SJSA1 (cell line): ENCODE measurements at regions not wholly inside any gene's neighbourhood (a gene's known extent, or its start where the extent isn't known, plus 50 kb on each side); places are given as distances from the start of the nearest gene placed in this dataset.
"Not testable (repeated sequence)": the region's sequence is repeated elsewhere in the genome, so short reads cannot be mapped to it uniquely, and the experiment has no call there.

Source experiments
- DNase-seq, 2 experiments: peaks; one replicate each; pipeline ENCODE4 v3.0.0-alpha.2; 2015 to 2020; ENCODE audit warnings: low spot score in 2 of 2, low read depth in 1 of 2
- H3K27ac ChIP-seq: fragments of 250-450 bp; sonication (Bioruptor Pico); 2 replicates; pipeline ENCODE4 v1.5.1; 2020; ENCODE audit warnings: mild to moderate bottlenecking, moderate library complexity
- H3K27me3 ChIP-seq: fragments of 250-450 bp; sonication (Bioruptor Pico); replicated peaks from 2 replicates; pipeline ENCODE4 v1.5.1; 2020; ENCODE audit warnings: mild to moderate bottlenecking, moderate library complexity
- H3K36me3 ChIP-seq: fragments of 250-450 bp; sonication (Bioruptor Pico); 2 replicates; pipeline ENCODE4 v1.5.1; 2020; ENCODE audit warnings: mild to moderate bottlenecking
- H3K4me1 ChIP-seq: fragments of 250-450 bp; sonication (Bioruptor Pico); replicated peaks from 2 replicates; pipeline ENCODE4 v1.6.1; 2021; ENCODE audit warnings: mild to moderate bottlenecking
- H3K4me3 ChIP-seq: fragments of 250-450 bp; sonication (Bioruptor Pico); 2 replicates; pipeline ENCODE4 v1.5.1; 2020; ENCODE audit warnings: mild to moderate bottlenecking
- H3K9me3 ChIP-seq: fragments of 250-450 bp; sonication (Bioruptor Pico); replicated peaks from 2 replicates; pipeline ENCODE4 v1.5.1; 2020; ENCODE audit warnings: mild to moderate bottlenecking

DNA sequence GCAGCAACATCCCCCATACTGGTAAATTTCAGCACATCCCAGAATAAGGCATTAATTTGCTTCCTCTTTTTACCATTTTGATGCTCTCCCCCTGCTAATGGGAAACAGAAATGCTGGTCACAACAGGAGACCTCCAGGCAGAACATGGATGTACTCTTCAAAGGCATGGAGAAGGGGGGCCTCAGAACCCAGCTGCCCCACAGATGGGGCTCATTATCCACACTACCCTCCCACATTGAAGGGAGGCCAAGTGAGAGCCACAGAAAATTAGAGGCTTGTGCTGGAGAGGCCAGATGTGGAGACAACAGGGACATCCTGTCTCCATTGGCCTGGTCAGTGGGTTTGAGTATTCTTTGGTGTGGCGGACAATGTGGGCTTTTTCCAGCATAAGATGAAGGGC, 150.1 kb upstream of the CDH11 start:
- no peaks in the 10 kb centered on the region for H3K9me3 ChIP-seq
- H3K27me3 ChIP-seq: no peaks in the 10 kb centered on the region
- no peak overlapping the region for H3K4me3 ChIP-seq
- H3K27ac ChIP-seq: no peak overlapping the region
- no peaks in the 10 kb centered on the region for H3K4me1 ChIP-seq
- no peak for DNase-seq
- H3K36me3 ChIP-seq: no peaks in the 10 kb centered on the region

DNA sequence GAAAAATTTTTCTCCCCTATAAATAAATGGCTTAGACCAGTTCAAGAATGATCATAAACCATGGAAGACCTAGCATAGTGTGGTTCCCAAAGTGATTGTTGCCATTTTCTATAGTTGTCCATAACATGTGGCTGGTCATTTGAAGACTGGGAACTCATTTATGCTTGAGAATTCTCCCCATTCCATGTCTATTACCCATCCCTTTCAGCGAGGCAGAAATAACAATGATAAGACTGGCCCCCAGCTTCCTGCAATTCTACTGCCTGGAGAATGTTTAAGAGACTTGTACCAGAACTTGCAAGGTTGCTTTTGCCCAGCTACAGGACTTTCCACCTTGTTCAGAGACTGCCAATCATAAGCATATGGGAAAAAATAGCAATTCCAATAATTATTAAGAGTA, 146.5 kb upstream of the CDH11 start:
- H3K27ac ChIP-seq: no peak overlapping the region
- H3K4me1 ChIP-seq: no peaks in the 10 kb centered on the region
- no peak for DNase-seq
- H3K4me3 ChIP-seq: no peak overlapping the region
- no peaks in the 10 kb centered on the region for H3K9me3 ChIP-seq
- H3K36me3 ChIP-seq: no peaks in the 10 kb centered on the region
- 0 out of 2 replicates have a peak, but pooled peaks cover 2% of the 10 kb centered on the region for H3K27me3 ChIP-seq

DNA sequence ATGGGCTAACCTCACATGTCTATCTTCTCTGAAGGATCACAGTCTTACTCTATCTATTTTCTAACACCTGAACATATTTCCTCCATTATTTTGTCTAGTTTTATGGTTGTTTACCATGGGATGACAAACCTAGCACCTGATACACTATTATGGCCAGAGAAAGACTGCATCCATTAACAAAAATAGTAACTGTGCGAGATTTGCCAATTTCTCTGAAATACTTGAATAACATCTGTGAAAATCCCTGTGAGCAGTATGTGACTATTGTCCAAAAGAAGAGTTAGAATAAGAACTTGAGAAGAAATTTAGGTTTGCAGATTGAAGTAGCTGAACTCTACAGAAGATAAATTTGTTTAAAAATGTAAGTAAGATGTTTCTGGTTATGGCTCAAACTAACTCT, 142.0 kb upstream of the CDH11 start:
- Histone ChIP-seq H3K4me3 (no peak overlapping the region), H3K27me3 (peaks cover 2% of the 10 kb centered on the region; the same call in 1 of the 2 replicates), H3K36me3 (no peaks in the 10 kb centered on the region), H3K9me3 (no peaks in the 10 kb centered on the region), H3K27ac (no peak overlapping the region), H3K4me1 (no peaks in the 10 kb centered on the region)
- no peak for DNase-seq

DNA sequence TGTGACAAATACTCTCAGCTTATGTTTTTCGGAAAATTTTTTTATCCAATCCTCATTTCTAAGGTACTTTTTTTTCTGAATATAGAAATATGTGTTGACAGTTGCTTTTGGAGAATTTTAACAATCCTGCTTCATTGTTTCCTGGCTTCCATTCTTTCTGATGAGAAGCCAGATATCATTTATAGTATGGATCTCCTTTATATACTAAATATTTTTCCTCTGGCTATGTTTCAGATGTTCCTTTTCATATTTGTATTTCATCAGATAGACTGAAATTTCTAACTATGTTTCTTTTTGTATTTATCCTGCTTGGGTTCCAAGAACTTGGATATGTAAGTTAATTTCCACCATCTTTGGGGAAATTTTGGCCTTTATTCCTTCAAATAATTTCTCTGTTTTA, 138.9 kb upstream of the CDH11 start:
- H3K27ac ChIP-seq: no peak overlapping the region
- H3K36me3 ChIP-seq: no peaks in the 10 kb centered on the region
- H3K4me3 ChIP-seq: no peak overlapping the region
- H3K4me1 ChIP-seq: no peaks in the 10 kb centered on the region
- H3K9me3 ChIP-seq: no peaks in the 10 kb centered on the region
- DNase-seq: no peak
- H3K27me3 ChIP-seq: peaks cover 2% of the 10 kb centered on the region; the same call in 1 of the 2 replicates

DNA sequence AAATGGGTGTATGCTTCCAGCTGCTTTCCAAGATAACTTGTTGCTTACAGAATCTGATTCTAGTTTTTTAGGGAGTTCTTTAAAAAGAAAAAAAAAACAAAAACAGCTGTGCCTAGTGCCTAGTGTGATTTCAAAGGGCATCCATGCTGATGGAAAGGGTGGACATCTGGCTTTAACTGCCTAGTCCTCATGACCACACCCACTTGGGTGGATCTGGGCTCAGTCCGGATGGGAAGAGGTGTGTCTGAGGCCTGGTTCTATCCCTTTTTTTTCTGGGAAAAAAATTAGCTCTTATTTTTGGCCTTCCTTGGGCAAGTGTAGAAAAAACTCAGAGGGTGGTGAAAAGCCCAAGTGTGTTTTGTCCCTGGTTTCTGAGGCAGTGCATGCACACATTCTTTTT, 132.3 kb upstream of the CDH11 start:
- no peak overlapping the region for H3K4me3 ChIP-seq
- H3K9me3 ChIP-seq: no peaks in the 10 kb centered on the region
- DNase-seq: no peak
- H3K27me3 ChIP-seq: no peaks in the 10 kb centered on the region
- no peak overlapping the region for H3K27ac ChIP-seq
- no peaks in the 10 kb centered on the region for H3K4me1 ChIP-seq
- H3K36me3 ChIP-seq: no peaks in the 10 kb centered on the region

DNA sequence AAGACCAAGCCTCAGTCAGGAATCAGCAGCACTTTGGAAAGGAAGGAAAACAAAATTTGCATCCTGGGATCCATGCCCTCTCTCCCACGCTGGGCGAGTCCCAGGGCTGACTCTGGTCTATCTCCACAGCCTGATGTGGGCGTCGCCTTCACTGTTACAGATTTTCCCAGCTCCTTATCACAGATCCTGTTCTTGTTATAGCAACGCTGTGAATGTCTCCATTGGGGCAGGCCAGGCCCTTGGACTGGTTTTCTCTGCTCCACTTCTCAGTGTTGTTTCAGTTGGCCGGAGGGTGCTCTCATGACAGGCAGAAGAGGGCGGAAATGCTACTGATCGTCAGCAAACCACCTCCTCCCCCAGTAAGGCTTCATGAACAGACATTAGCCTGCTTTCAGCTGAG, 127.9 kb upstream of the CDH11 start:
- no peaks in the 10 kb centered on the region for H3K27me3 ChIP-seq

GRCh38 chr16:65244787-65245186, 122.9 kb upstream of the CDH11 start:
- H3K9me3 ChIP-seq: no peaks in the 10 kb centered on the region
- DNase-seq: no peak
- H3K27ac ChIP-seq: no peak overlapping the region
- H3K36me3 ChIP-seq: no peaks in the 10 kb centered on the region
- H3K4me1 ChIP-seq: no peaks in the 10 kb centered on the region
- H3K4me3 ChIP-seq: no peak overlapping the region
- no peaks in the 10 kb centered on the region for H3K27me3 ChIP-seq

More for the DNA sequence above, 127.9 kb upstream of the CDH11 start:
- Histone ChIP-seq H3K4me3 (no peak overlapping the region), H3K27ac (no peak overlapping the region), H3K4me1 (no peaks in the 10 kb centered on the region), H3K9me3 (no peaks in the 10 kb centered on the region), H3K36me3 (no peaks in the 10 kb centered on the region)
- no peak for DNase-seq

DNA sequence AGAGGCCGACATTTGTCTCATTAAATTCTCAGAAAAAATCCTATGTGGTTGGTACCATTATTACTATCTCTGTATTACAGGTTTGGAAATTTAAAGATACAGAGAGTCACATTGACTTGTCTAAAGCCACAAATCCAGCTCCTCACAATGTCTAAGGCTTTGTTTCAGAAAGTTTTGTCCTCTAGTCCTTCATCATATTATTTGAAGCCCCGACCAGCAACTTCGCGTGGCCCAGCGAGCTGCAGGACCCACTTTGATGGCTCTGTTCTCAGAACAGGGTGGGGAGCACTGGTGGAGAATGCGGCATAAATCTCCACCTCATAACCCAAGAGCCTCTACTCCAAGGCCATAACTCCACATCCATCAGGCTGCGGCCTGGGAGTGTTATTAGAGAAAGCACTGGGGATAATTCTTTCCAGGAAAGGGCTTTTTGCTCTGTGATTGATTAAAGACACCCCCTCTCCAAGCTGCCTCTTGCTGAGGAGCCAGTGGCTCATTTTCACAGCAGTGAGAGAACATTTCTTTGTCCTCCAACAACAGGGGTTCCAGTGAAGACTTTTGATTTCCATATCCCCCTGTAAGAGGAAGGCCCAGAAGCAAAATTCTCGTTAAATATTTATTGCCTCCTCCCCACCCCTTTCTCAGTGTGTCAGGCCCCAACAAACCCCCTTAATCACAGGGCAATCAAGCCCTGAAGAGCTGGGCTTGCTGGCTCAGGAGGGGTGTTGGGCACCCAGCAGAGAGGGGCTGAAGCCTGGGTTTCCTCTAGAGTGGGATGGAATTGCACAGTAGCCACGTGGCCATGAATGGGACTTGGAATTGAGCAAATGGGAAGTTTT, 113.7 kb upstream of the CDH11 start:
- no peak overlapping the region for H3K27ac ChIP-seq
- no peaks in the 10 kb centered on the region for H3K36me3 ChIP-seq
- H3K4me3 ChIP-seq: no peak overlapping the region
- H3K27me3 ChIP-seq: no peaks in the 10 kb centered on the region
- H3K4me1 ChIP-seq: no peaks in the 10 kb centered on the region
- H3K9me3 ChIP-seq: no peaks in the 10 kb centered on the region
- DNase-seq: no peak

- not testable (repeated sequence) for H3K4me1 ChIP-seq, H3K36me3 ChIP-seq, H3K27me3 ChIP-seq, H3K27ac ChIP-seq, H3K4me3 ChIP-seq, DNase-seq, H3K9me3 ChIP-seq
Measured at GRCh38 chr16:65234721-65235320, 113.0 kb upstream of the CDH11 start.

GRCh38 chr16:65229191-65229662, 107.4 kb upstream of the CDH11 start:
- Histone ChIP-seq H3K4me3 (no peak overlapping the region), H3K9me3 (no peaks in the 10 kb centered on the region), H3K27ac (no peak overlapping the region), H3K36me3 (no peaks in the 10 kb centered on the region), H3K27me3 (no peaks in the 10 kb centered on the region), H3K4me1 (no peaks in the 10 kb centered on the region)
- no peak for DNase-seq

DNA sequence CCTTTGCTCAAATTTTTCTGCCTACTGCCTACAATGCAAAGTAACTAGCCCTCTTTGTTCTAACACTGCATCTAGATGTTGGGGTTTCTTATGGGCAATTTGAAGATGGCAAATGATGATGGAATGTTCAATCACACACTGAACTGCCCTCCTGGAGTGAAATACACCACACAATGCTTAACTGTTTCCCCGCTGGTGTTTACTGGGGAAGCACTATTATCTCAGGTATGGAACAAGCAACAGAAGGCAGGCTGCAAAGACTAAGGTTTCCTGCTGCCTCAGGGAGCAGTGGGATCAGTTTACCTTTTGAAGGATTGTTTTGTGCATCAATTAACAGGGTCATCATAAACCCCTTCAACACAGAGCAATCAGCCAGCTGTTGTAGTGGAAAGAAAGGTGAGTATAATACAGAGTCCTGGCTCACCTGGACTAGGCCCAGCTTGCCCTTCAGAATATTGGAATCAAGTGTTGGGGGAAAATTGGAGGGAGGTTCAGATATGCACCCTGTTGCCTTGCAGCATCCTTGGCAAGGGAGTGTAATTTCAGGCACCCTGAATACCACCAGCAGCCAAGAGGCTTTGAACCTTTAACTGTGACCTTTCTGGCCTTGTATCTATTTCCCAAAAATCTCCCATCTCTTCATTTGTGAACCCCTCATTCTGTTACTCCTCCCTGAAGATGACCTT, 105.4 kb upstream of the CDH11 start:
- Histone ChIP-seq H3K27ac (no peak overlapping the region), H3K4me1 (no peaks in the 10 kb centered on the region), H3K27me3 (no peaks in the 10 kb centered on the region), H3K4me3 (no peak overlapping the region), H3K9me3 (no peaks in the 10 kb centered on the region), H3K36me3 (no peaks in the 10 kb centered on the region)
- DNase-seq: no peak

GRCh38 chr16:65226077-65226476, 104.2 kb upstream of the CDH11 start:
- H3K36me3 ChIP-seq: no peaks in the 10 kb centered on the region
- H3K4me1 ChIP-seq: no peaks in the 10 kb centered on the region
- H3K27me3 ChIP-seq: no peaks in the 10 kb centered on the region
- no peak for DNase-seq
- H3K9me3 ChIP-seq: no peaks in the 10 kb centered on the region
- H3K27ac ChIP-seq: no peak overlapping the region
- no peak overlapping the region for H3K4me3 ChIP-seq

GRCh38 chr16:65225488-65225887, 103.6 kb upstream of the CDH11 start:
- no peak overlapping the region for H3K4me3 ChIP-seq
- H3K4me1 ChIP-seq: no peaks in the 10 kb centered on the region
- DNase-seq: no peak
- H3K27ac ChIP-seq: no peak overlapping the region
- no peaks in the 10 kb centered on the region for H3K36me3 ChIP-seq
- no peaks in the 10 kb centered on the region for H3K27me3 ChIP-seq
- H3K9me3 ChIP-seq: no peaks in the 10 kb centered on the region

DNA sequence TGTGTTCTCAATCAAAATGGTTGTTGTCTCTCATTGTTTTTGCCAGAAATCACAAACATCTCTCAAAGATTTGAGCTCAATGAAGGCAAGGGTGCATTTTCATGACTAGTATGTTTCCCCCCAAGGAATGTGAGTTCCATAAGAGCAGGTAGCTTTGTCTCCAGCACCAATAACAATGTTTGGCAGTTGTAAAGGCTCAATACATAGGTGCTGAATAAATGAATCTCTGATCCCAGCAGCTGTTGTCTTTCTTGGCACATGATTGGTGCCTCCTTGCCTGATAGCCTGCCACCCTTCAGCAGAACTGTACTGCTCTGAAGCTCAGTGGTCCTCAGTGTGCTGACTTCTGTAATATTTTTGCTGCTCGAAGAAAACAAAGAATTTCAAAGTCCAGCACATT, 103.1 kb upstream of the CDH11 start:
- H3K4me1 ChIP-seq: no peaks in the 10 kb centered on the region
- no peaks in the 10 kb centered on the region for H3K36me3 ChIP-seq
- no peaks in the 10 kb centered on the region for H3K9me3 ChIP-seq
- DNase-seq: no peak
- H3K27ac ChIP-seq: no peak overlapping the region
- H3K27me3 ChIP-seq: no peaks in the 10 kb centered on the region
- no peak overlapping the region for H3K4me3 ChIP-seq
